ENCODE measurements at regions not wholly inside any gene's neighbourhood (a gene's known extent, or its start where the extent isn't known, plus 50 kb on each side); places are given as distances from the start of the nearest gene placed in this dataset.

GRCh38 chr5:2204366-2205184 is 321.9 kb upstream of the IRX4 start:
- DNase-seq (ENCODE audit: low read depth), result no peak

GRCh38 chr5:2203774-2204173 is 321.0 kb upstream of the IRX4 start:
- DNase-seq (ENCODE audit: low read depth), result no peak

- no peak for DNase-seq (ENCODE audit: low read depth)
Observed at GRCh38 chr5:2201832-2202231, 319.1 kb upstream of the IRX4 start.

GRCh38 chr5:2201421-2201820 is 318.7 kb upstream of the IRX4 start:
- no peak for DNase-seq (ENCODE audit: low read depth)

- no peak for DNase-seq (ENCODE audit: low read depth)
Observed at GRCh38 chr5:2201011-2201410, 318.3 kb upstream of the IRX4 start.

- DNase-seq (ENCODE audit: low read depth), result no peak
Observed at GRCh38 chr5:2200261-2200950, 317.7 kb upstream of the IRX4 start.

GRCh38 chr5:2199697-2200096 is 317.0 kb upstream of the IRX4 start:
- DNase-seq (ENCODE audit: low read depth), result no peak

- DNase-seq (ENCODE audit: low read depth), result no peak
Observed at GRCh38 chr5:2196989-2197619, 314.4 kb upstream of the IRX4 start.

- DNase-seq (ENCODE audit: low read depth), result no peak
Observed at GRCh38 chr5:2196416-2196815, 313.7 kb upstream of the IRX4 start.

GRCh38 chr5:2194949-2195348 is 312.2 kb upstream of the IRX4 start:
- DNase-seq (ENCODE audit: low read depth), result no peak

- no peak for DNase-seq (ENCODE audit: low read depth)
Observed at GRCh38 chr5:2194236-2194555, 311.5 kb upstream of the IRX4 start.

- DNase-seq (ENCODE audit: low read depth), result no peak
Observed at GRCh38 chr5:2193542-2194235, 311.0 kb upstream of the IRX4 start.

- DNase-seq (ENCODE audit: low read depth), result no peak
Observed at GRCh38 chr5:2193142-2193541, 310.4 kb upstream of the IRX4 start.

- DNase-seq (ENCODE audit: low read depth), result no peak
Observed at GRCh38 chr5:2192496-2192895, 309.8 kb upstream of the IRX4 start.

- no peak for DNase-seq (ENCODE audit: low read depth)
Observed at GRCh38 chr5:2191972-2192371, 309.2 kb upstream of the IRX4 start.

GRCh38 chr5:2190549-2190948 is 307.8 kb upstream of the IRX4 start:
- DNase-seq (ENCODE audit: low read depth), result no peak

- no peak for DNase-seq (ENCODE audit: low read depth)
Observed at GRCh38 chr5:2188661-2189060, 305.9 kb upstream of the IRX4 start.

GRCh38 chr5:2188137-2188536 is 305.4 kb upstream of the IRX4 start:
- DNase-seq (ENCODE audit: low read depth), result no peak

GRCh38 chr5:2187687-2188086 is 305.0 kb upstream of the IRX4 start:
- no peak for DNase-seq (ENCODE audit: low read depth)

GRCh38 chr5:2187156-2187555 is 304.4 kb upstream of the IRX4 start:
- no peak for DNase-seq (ENCODE audit: low read depth)

GRCh38 chr5:2186472-2187015 is 303.8 kb upstream of the IRX4 start:
- no peak for DNase-seq (ENCODE audit: low read depth)
